Activated CD4-positive, alpha-beta memory T cell treated with anti-CD3 and anti-CD28 coated beads, Interleukin-2, amount 10 ng/mL, durations not matched to agents 7 days and 5 days (primary cell): ENCODE measurements at regions not wholly inside any gene's neighbourhood (a gene's known extent, or its start where the extent isn't known, plus 50 kb on each side); places are given as distances from the start of the nearest gene placed in this dataset.

Experiments
- CTCF ChIA-PET: fragments of 350-600 bp; sonication (Branson Sonifier 250); formaldehyde crosslinking; loops from one replicate; lab custom pipeline; 2021; ENCODE audit warnings: antibody characterized with exemption, inconsistent platforms; lab: Charles Lee
- POLR2A ChIA-PET: fragments of 350-600 bp; sonication (Branson Sonifier 250); formaldehyde crosslinking; loops from one replicate; lab custom pipeline; 2021; ENCODE audit warnings: antibody characterized with exemption; lab: Charles Lee
- DNase-seq: peaks from one replicate; pipeline ENCODE4 v3.0.0-alpha.2; 2020
- H3K27ac Mint-ChIP-seq: one replicate; pipeline ENCODE4 v1.8.0; 2021; ENCODE audit warnings: mild to moderate bottlenecking, mixed read lengths
- H3K27me3 Mint-ChIP-seq: one replicate; pipeline ENCODE4 v1.8.0; 2021; ENCODE audit warnings: mixed read lengths
- H3K36me3 Mint-ChIP-seq: one replicate; pipeline ENCODE4 v1.8.0; 2021; ENCODE audit warnings: low read depth, mixed read lengths
- H3K4me1 Mint-ChIP-seq: one replicate; pipeline ENCODE4 v1.8.0; 2021; ENCODE audit warnings: mixed read lengths
- H3K4me3 Mint-ChIP-seq: one replicate; pipeline ENCODE4 v1.8.0; 2021; ENCODE audit warnings: mild to moderate bottlenecking, mixed read lengths
- H3K9me3 Mint-ChIP-seq: one replicate; pipeline ENCODE4 v1.8.0; 2021; ENCODE audit warnings: mixed read lengths

DNA sequence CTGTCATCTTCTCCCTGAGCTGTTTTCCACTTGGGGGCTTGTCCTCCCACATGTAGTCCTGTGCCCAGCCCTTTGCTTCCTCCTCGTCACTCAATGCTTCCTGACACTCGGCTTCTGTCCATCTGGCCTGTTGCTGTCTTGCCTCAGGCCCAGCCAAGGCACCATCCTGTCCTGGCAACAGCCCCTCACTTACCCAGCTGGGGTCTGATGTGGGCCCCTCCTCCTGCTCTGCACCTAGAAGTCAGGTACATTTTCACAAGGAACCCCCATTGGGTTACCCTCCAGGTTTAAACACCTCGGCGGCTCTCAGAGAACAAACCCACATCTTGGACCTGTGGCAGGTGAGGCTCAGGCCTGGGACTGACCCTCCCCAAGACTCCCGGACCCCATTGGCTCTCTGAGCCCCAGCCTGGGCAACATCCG lies 784.8 kb downstream of the TBC1D22A start:
- CTCF ChIA-PET = no interaction called here
- H3K27ac Mint-ChIP-seq = no peak overlapping the region
- DNase-seq = no peak
- no peaks in the 10 kb centered on the region for H3K27me3 Mint-ChIP-seq
- H3K4me1 Mint-ChIP-seq = no peaks in the 10 kb centered on the region
- H3K36me3 Mint-ChIP-seq = no peaks in the 10 kb centered on the region
- peaks cover 4% of the 10 kb centered on the region for H3K9me3 Mint-ChIP-seq
- POLR2A ChIA-PET = no interaction called here
- no peak overlapping the region for H3K4me3 Mint-ChIP-seq

DNA sequence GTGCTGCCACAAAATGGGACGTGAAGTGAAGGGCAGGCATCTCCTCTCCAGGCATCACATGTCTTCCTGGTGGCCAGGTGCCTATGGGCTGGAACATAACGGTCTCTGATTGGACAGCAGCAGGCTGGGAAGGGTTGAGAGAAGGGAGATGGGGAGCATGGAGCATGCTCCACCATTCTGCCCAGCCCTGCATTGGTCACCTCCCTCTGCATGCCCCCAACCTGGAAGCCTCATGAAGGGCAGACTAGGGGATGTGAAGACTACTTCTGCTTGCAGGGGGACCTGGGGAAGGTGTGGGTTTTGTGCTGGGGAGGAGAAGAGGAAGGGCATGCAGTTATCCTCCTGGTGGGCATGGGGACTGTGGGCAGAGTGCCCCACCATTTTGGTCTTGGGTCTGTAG lies 782.2 kb downstream of the TBC1D22A start:
- Mint-ChIP-seq H3K4me1 (no peaks in the 10 kb centered on the region), H3K27me3 (no peaks in the 10 kb centered on the region), H3K4me3 (no peak overlapping the region), H3K36me3 (no peaks in the 10 kb centered on the region), H3K9me3 (peaks cover 4% of the 10 kb centered on the region), H3K27ac (no peak overlapping the region)
- no peak for DNase-seq
- ChIA-PET POLR2A (no interaction called here), CTCF (no interaction called here)

DNA sequence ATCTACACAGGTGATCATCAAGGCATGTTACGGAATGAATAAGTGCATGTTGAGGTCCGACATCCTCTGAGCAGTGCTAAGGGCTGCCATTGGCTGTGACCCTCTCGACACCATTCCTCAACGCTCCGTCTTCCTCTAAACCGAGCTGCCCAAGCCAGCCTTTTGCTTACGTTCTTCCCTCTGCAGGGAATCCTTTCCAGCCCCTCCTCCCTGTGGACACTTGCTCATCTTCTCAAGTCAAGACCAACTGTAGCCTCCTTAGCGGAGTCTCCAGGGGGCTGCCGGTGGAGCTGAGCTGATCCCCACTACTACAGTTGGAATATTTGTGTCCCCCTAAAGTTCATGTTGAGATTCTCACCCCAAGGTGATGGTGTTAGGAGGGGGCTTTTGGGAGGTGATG lies 781.0 kb downstream of the TBC1D22A start:
- CTCF ChIA-PET = no interaction called here
- no peak overlapping the region for H3K4me3 Mint-ChIP-seq
- H3K27ac Mint-ChIP-seq = no peak overlapping the region
- POLR2A ChIA-PET = no interaction called here
- no peaks in the 10 kb centered on the region for H3K27me3 Mint-ChIP-seq
- DNase-seq = no peak
- no peaks in the 10 kb centered on the region for H3K4me1 Mint-ChIP-seq
- no peaks in the 10 kb centered on the region for H3K36me3 Mint-ChIP-seq
- H3K9me3 Mint-ChIP-seq = peaks cover 4% of the 10 kb centered on the region

DNA sequence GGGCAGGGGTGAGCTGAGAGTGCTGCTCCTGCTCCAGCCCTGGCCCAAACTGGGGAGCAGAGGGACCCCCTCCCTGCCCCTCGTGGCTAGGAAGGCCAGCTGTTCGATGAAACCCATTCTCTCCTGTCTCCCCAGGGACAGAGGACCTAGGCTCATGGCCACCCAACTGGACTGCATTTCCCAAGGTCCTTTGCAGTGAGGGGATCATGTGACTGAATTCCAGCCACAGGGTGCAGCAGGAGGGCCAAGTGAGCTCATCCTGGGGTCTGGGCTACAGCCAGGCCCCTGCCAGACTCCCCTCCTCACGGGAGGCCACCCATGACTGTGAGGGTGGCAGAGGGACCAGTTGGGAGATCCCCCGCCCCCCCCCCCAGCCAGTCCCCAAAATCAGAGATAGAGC lies 777.6 kb downstream of the TBC1D22A start:
- ChIA-PET POLR2A (no interaction called here), CTCF (no interaction called here)
- Mint-ChIP-seq H3K4me1 (no peaks in the 10 kb centered on the region), H3K4me3 (no peak overlapping the region), H3K9me3 (peaks cover 4% of the 10 kb centered on the region), H3K36me3 (no peaks in the 10 kb centered on the region), H3K27ac (no peak overlapping the region), H3K27me3 (no peaks in the 10 kb centered on the region)
- no peak for DNase-seq

DNA sequence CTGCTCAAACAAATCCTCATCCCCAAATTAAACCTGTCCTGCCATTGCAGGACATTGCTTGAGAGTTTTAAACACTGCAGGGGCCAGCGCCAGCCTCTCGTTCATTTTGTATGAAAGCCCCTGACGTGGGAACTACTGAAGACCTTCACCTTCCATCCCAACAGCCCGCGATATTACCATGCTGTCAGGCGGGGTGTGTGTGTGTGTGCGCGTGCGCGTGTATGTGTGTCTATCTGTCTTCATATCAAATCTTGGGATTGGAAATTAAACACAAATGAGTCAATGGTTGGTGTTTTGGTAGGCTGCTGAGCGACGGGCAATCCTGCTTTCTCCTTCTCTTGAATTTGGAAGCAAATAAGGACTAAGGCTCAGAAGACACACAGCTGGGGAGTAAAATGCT lies 776.9 kb downstream of the TBC1D22A start:
- POLR2A ChIA-PET = no interaction called here
- H3K27me3 Mint-ChIP-seq = no peaks in the 10 kb centered on the region
- no peak overlapping the region for H3K27ac Mint-ChIP-seq
- H3K9me3 Mint-ChIP-seq = peaks cover 4% of the 10 kb centered on the region
- no peak overlapping the region for H3K4me3 Mint-ChIP-seq
- DNase-seq = no peak
- no peaks in the 10 kb centered on the region for H3K36me3 Mint-ChIP-seq
- CTCF ChIA-PET = no interaction called here
- H3K4me1 Mint-ChIP-seq = no peaks in the 10 kb centered on the region

DNA sequence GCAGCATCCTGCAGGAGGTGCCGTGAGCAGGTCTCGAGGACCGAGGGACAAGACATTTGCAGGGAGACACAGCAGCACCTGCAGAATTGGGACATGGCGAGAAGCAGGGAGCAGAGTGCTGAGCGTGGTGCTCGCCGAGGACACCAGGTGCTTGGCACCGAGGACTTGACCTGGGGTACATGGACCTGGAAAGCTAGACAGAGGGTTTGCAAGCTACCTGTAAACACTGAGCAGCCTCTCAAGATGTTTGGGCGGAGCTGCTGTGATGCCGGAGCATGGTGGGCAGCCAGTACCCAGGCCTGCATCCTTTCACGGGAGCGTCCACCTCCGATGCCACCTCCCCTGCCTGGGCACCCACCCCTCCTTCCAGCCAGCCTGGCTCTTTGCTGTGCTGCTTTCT lies 773.2 kb downstream of the TBC1D22A start:
- Mint-ChIP-seq H3K4me3 (no peak overlapping the region), H3K9me3 (peaks cover 4% of the 10 kb centered on the region), H3K36me3 (no peaks in the 10 kb centered on the region), H3K27ac (no peak overlapping the region), H3K27me3 (no peaks in the 10 kb centered on the region), H3K4me1 (no peaks in the 10 kb centered on the region)
- no peak for DNase-seq
- ChIA-PET CTCF (no interaction called here), POLR2A (no interaction called here)

DNA sequence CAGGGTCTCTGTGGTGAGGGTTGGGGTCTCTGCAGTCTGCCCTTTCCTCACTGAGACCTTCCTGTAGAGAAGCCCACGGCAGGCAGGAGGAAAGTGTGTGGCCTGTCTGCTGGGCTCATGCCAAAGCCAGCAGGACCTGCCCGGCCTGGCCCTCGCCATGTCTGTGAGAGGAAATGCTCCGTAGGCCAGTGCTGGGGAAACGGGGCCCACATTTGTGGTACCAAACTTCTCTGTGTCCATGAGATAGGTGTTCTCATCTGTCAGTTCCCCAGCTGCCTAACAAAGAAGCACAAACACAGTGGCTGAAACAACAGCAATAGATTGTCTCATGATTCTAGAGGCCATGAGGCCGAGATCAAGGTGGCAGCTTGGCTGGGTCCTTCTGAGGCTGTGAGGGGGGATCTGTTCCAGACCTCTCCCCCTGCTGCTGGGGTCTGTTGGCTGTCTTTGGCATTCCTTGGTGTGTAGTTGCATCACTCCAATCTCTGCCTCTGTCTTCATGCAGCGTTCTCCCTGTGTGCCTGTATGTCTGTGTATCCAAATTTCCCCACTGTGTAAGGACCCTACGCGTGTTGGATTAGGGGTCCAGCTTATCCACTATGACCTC lies 772.5 kb downstream of the TBC1D22A start:
- Mint-ChIP-seq H3K27ac (no peak overlapping the region), H3K9me3 (peaks cover 4% of the 10 kb centered on the region), H3K36me3 (no peaks in the 10 kb centered on the region), H3K27me3 (no peaks in the 10 kb centered on the region), H3K4me1 (no peaks in the 10 kb centered on the region), H3K4me3 (no peak overlapping the region)
- POLR2A ChIA-PET = no interaction called here
- no peak for DNase-seq
- CTCF ChIA-PET = no interaction called here

DNA sequence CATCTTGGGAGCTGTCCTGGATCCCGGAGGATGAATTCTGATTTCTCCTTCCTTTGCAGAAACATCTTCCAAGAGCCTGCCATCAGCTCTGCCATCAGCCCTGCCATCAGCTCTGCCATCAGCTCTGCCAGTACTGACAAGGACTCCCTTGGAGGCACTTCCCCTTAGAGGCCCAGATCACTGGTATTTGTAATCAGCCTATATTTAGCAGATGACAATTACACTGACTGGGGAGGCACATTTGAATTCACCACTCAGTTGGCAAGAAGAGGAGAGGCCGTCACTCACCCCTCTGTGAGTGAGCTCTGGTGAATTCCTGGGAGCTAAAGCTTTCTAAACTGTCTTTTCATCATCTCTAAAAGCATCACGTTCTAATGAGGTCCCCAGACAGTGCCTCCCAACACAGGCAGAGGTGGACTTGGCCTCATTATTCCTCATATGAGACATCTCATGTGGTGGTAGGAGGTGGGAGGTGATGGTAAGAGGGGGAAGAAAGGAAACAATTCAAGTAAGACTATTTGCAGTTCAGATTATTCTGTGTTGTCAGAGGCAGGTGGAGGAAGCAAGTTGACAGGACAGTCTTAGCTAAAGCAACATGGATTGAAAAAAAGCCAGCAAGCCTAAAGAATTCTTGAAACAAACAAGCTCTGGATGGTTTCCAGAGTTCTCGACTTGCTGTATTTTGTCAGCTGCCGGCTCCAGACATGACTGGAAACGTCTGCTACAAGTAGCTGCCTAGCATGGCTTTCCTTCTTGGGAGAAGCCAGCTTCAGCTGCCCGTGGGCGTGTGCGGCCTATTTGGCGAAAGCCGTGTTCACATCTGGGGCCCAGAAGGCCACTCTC lies 771.7 kb downstream of the TBC1D22A start:
- CTCF ChIA-PET = no interaction called here
- H3K27me3 Mint-ChIP-seq = no peaks in the 10 kb centered on the region

DNA sequence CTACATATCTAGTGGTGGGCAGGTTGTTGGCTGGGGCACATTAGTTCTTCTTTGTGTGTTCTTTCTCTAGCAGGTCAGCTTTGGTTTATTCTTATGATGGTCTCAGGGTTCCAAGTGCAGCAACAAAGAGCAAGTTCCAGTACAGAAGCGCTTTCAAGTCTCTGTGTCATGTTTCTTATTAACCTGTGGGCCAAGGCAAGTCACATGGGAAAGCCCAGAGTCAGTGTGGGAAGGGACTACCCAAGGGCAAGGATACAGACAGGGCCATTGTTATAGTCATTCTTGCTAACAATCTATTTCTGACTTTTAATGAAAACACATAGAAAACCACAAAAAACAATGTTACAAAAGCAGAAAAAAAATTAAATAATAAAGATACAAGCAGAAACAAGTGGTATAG lies 754.6 kb downstream of the TBC1D22A start:
- DNase-seq = no peak
- POLR2A ChIA-PET = no interaction called here
- no peaks in the 10 kb centered on the region for H3K27me3 Mint-ChIP-seq
- H3K4me3 Mint-ChIP-seq = no peak overlapping the region
- no peaks in the 10 kb centered on the region for H3K4me1 Mint-ChIP-seq
- CTCF ChIA-PET = no interaction called here
- no peaks in the 10 kb centered on the region for H3K36me3 Mint-ChIP-seq
- no peaks in the 10 kb centered on the region for H3K9me3 Mint-ChIP-seq
- no peak overlapping the region for H3K27ac Mint-ChIP-seq

More for the DNA sequence above, 771.7 kb downstream of the TBC1D22A start:
- DNase-seq = no peak
- POLR2A ChIA-PET = no interaction called here
- Mint-ChIP-seq H3K27ac (no peak overlapping the region), H3K9me3 (peaks cover 4% of the 10 kb centered on the region), H3K4me3 (no peak overlapping the region), H3K4me1 (no peaks in the 10 kb centered on the region), H3K36me3 (no peaks in the 10 kb centered on the region)

DNA sequence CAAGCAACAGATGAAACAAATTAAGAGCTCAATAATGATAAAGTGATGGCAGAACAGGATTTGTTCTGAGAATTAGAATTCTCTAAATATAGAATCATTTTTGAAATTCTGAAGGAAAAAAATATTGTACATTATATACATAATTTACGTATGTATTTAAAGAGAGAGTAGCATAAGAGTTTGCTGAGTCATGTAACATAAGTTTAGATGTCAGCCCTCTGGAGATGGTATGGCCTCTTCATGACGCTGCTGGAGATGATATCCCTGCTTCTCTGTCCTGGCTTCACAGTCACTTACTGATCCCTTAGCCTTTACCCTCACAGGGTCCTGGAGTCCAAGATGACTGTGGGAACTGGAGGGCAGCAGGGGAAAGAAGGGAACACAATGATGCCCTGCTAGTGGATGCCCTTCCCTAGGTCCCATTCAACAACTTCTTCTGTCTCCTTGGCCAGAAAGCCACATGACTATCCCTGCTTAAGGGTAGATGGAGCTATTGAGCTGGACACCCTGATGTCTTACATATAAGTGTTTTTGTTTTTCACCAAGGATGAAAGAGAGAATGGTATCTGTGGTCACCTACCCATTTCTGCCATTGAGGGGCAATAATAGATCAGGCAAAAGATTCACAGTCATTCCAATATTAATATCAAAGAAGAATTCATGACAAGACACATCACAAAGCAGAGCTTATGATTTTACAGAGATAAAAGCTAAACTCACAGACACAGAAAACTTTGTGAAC lies 753.1 kb downstream of the TBC1D22A start:
- Mint-ChIP-seq H3K9me3 (no peaks in the 10 kb centered on the region), H3K36me3 (no peaks in the 10 kb centered on the region), H3K4me1 (no peaks in the 10 kb centered on the region), H3K27me3 (no peaks in the 10 kb centered on the region), H3K27ac (no peak overlapping the region), H3K4me3 (no peak overlapping the region)
- ChIA-PET CTCF (no interaction called here), POLR2A (no interaction called here)
- no peak for DNase-seq

DNA sequence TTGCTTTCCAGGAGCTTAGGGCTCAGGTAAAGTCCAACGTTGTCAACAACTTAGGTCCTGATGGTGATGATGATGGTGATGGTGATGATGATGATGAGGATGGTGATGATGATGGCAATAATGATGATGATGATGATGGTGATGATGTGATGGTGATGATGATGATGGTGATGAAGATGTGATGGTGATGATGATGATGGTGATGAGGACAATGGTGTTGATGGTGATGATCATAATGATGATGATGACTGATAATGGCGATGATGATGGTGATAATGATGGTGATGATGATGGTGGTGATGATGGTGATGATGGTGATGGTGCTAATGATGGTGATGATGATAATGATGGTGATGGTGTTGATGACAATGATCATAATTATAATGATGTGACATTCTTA lies 750.2 kb downstream of the TBC1D22A start:
- H3K4me1 Mint-ChIP-seq = no peaks in the 10 kb centered on the region
- no peaks in the 10 kb centered on the region for H3K36me3 Mint-ChIP-seq
- CTCF ChIA-PET = no interaction called here
- no peaks in the 10 kb centered on the region for H3K9me3 Mint-ChIP-seq
- no peak overlapping the region for H3K27ac Mint-ChIP-seq
- no peak overlapping the region for H3K4me3 Mint-ChIP-seq
- no peak for DNase-seq
- H3K27me3 Mint-ChIP-seq = no peaks in the 10 kb centered on the region
- POLR2A ChIA-PET = no interaction called here

DNA sequence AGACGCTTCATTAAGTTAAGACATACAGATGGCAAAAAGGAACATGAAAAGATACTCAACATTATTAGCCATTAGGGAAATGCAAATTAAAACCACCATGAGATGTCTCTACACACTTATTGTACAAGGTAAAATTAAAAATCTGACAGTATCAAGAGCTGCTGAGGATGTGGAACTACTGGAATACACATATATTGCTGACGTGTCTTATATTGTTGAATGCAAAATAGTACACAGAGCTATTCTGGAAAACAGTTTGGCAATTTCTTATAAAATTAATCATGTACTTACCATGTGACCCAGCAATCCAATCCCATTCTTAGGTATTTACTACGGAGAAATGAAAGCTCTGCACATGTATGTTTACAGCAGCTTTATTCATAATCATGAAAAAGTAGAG lies 742.5 kb downstream of the TBC1D22A start:
- no peaks in the 10 kb centered on the region for H3K36me3 Mint-ChIP-seq
- no peak overlapping the region for H3K27ac Mint-ChIP-seq
- POLR2A ChIA-PET = no interaction called here
- no peaks in the 10 kb centered on the region for H3K4me1 Mint-ChIP-seq
- CTCF ChIA-PET = no interaction called here
- DNase-seq = no peak
- no peaks in the 10 kb centered on the region for H3K27me3 Mint-ChIP-seq
- no peak overlapping the region for H3K4me3 Mint-ChIP-seq
- H3K9me3 Mint-ChIP-seq = no peaks in the 10 kb centered on the region

DNA sequence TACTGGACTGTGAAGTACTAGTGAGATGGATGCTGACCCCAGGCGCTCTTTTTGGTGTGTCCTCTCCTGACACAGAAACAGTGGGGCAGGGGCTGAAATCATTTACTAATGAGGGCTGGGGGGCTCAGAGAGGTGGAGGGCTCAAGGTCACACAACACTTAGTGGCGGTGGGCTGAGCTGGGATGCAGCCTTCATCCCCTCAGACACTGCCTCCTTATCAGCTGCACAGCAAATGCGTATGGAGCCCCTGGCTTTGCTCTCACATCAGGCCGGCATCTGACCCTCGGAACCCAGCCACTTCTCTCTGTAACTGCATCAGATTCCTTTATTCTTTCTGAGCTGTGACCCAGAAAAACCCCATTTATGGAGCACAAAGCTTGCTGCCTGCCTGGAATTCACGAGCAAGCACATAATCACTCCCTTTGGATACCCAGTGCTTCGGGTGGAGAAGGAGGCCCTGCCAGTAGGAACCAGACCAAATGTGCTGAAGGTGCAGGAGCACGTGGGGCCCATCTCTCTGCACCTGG lies 736.6 kb downstream of the TBC1D22A start:
- Mint-ChIP-seq H3K4me3 (no peak overlapping the region), H3K36me3 (peaks cover 7% of the 10 kb centered on the region), H3K27ac (no peak overlapping the region), H3K4me1 (peaks cover 17% of the 10 kb centered on the region), H3K27me3 (no peaks in the 10 kb centered on the region), H3K9me3 (peaks cover 16% of the 10 kb centered on the region)
- no peak for DNase-seq
- ChIA-PET CTCF (no interaction called here), POLR2A (no interaction called here)
